GM21786 (cell line): ENCODE measurements at regions not wholly inside any gene's neighbourhood (a gene's known extent, or its start where the extent isn't known, plus 50 kb on each side); places are given as distances from the start of the nearest gene placed in this dataset.
A peak's percentile ranks its signal among the peaks of the same experiment; 100 is the strongest.

Experiments
- ATAC-seq: cut with Tn5 transposase; IDR thresholded peaks from one replicate; pipeline ENCODE4 v1.9.1; 2021; ENCODE audit not compliant: unreplicated experiment

DNA sequence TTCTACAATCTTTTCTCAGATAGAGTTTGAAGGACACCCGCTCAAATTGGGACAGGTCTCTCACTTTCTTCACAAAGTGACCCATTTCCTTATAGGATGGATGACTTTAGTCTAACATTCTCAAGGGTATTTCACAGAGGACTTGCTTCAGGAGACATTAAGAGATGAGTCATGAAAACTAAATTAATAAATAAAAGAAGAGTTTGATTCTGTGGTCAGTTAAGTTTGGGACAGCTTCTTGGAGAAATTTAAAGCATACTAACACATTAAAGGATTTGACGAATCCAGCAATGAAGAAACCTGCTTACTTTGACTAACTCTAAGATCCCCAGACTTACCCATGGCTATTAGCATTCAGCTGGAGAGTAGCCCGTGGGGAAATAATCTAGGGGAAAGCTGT lies 95.6 kb upstream of the RAB3GAP2 start:
- no peak for ATAC-seq

DNA sequence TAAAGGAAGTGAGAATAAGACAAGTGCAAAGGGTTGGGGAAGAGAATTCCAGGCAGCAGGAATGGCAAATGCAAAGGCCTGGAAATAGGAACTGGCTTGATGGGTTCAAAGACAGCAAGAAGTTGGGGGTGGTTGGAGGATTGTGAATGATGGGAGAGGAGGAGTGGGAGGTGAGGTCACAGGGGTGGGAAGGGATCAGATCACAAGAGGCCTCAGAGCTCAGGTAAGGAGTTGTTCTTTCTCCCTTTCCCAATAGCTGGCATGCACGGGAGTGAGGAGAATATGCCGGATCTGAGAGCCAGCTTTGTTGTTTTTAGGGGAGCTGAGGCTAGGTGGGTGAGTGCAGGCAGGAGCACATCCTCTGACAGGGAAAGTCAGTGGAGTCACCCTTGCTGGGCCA lies 94.0 kb upstream of the RAB3GAP2 start:
- ATAC-seq = no peak

DNA sequence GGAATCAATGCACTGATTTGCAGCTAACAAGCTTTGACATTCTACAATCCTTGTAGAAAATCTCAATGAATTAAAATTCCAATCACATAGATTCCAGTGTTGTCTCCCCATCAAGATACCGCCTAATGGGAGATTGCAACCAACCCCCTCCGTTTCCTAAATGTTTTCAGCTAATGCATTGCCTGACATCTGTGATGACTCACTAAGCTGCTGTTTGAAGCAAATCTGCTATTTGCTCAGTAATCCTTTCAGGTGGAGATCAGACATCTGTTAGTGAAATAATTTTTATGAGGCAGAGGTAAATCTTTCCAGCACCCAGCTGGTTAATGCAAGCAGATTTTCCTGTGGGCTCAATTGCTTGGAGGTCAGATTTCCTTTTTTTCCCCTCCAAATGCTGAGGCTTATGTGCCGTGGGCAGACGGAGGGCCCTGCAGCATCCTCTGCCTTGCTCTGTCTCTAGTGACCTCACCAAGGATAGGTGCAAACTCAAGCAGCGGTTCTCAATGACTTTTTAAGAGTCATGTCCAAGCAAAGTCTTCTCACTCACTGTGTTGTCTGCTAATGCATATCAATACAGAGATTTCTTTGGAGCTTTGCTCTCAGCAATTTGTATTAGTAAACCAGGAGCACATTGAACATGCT lies 91.1 kb upstream of the RAB3GAP2 start:
- ATAC-seq = no peak

DNA sequence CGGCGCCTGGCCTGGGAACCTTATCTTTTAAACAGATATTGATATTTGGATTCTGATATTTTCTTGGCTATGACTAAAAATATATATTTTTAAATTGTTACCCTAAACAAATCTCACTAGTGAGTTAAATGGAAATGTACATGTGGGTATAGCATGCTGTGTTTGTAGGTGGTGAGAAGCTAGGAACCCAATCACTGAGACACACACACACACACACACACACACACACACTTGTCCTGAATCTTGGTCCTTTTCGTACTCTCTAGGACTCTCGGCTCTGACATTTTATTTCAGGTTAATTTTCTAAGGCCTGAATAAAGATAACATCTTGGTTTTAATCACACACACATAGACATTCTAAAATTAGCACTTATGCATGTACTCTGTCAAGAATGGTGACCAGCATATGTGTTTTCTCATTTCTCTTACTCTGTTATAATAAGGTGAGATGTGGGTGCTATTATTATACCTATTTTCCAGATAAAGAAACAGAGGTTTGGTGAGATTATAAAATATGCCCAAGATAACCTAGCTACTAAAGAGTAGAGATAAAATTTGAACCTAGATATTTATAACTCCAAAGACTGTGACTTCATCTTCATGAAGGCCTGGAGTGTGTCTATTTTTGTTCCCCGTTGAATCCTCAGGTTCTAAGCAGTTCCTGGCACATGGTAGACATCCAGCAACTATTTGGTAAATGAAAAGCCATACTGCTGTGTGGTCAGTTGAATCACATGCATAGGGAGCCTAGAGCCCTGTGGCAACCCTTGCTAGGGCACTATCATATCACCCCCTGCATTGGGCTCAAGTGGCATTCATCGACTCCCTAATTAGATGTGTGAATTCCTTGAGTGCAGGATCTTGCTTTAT lies 85.0 kb upstream of the RAB3GAP2 start:
- ATAC-seq = no peak

DNA sequence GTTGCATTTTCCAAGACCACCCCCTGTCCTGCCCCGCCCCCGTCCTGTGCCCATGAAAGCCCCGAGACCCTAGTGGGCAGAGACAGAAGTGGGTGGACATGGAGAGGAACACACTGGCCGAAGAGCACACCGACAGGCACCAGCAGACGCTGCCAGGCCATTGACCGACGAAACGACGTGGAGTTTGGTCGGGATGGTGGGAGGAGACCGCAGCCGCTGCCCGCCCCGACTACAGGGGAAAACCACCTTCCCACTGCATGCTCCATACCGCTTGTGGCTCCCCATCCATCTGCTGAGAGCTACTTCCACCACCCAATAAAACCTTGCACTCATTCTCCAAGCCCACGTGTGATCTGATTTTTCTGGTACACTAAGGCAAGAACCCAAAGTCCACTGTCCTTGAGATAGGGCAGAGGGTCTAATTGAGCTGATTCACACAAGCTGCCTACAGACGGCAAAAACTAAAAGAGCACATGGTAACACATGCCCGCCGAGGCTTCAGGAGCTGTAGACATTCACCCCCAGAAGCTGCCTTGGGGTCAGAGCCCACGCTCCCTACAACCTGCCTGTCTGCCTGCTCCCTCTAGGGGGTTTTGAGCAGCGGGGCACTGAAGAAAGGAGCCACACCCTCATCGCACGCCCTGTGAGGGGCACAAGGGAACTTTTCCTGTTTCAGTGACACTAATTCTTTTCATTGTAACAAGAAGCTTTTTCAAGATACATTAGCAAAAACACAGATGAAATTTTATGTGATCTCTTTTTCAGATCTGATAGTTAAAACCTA lies 81.2 kb upstream of the RAB3GAP2 start:
- ATAC-seq = no peak

- no peak for ATAC-seq
Observed at GRCh38 chr1:220348211-220348610, 76.0 kb upstream of the RAB3GAP2 start.

DNA sequence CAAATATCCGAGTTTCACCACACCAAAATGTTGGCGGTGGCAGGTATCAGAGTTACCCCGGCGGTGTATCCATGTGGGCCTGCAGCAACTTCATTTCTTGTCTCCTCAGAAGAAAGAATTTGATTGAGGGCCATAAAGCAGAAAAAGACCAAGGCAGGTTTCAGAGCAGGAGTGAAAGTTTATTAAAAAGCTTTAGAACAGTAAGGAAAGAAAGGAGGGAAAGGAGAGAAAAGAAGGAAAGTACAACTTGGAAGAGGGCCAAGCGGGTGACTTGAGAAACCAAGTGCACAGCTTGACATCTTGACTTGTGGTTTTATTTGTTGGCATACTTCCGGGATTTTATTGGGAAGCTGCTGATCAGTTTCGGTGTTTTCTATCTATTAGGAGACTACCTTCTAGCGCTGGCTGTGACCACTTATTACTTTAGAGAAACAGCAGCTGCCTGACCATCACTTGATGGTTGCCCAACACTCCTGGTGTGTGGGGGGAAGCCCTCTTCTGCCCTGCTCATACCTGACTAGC lies 75.5 kb upstream of the RAB3GAP2 start:
- no peak for ATAC-seq

- peak; percentile 70 for ATAC-seq
Observed at GRCh38 chr1:220344745-220345144, 72.5 kb upstream of the RAB3GAP2 start.

DNA sequence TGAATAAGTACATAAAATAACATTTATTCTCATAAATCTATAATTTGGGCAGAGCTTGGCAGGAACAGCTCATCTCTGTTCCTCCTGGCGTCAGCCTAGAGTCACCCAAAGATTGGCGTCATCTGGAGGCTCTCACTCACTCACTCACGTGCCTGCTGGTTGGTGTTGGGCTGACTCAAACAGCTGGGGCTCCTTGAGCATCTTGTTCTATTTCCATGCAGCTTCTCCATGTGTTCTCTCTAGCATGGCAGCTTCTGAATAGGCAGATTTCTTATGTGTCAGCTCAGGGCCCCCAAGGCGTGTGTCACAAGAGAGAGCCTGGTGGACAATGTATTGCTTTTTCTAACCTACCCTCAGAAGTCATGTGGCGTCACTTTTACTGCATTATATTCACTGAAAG lies 70.6 kb upstream of the RAB3GAP2 start:
- no peak for ATAC-seq

GRCh38 chr1:220341126-220341525 lies 68.9 kb upstream of the RAB3GAP2 start:
- no peak for ATAC-seq

- ATAC-seq = no peak
Observed at GRCh38 chr1:220339581-220339980, 67.3 kb upstream of the RAB3GAP2 start.

DNA sequence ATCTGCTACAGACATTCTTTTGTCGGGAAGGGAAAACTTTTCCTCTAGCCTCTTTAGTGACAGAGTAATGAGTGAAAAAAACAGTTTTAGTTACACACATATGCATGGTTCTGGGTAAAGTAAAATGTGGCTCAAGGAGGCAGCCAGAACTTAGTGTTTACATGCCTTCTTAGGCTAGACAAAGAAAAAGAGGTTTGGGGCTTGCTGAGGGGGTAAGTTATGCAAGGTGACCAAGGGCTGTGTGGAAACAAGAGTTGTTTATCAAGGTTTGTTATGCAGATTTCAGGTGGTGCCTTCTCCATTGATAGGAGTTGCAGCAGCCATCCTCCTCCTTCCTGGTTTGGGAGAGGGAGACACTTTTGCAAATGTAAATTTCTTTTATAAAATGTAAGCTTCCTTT lies 66.5 kb upstream of the RAB3GAP2 start:
- ATAC-seq = no peak

DNA sequence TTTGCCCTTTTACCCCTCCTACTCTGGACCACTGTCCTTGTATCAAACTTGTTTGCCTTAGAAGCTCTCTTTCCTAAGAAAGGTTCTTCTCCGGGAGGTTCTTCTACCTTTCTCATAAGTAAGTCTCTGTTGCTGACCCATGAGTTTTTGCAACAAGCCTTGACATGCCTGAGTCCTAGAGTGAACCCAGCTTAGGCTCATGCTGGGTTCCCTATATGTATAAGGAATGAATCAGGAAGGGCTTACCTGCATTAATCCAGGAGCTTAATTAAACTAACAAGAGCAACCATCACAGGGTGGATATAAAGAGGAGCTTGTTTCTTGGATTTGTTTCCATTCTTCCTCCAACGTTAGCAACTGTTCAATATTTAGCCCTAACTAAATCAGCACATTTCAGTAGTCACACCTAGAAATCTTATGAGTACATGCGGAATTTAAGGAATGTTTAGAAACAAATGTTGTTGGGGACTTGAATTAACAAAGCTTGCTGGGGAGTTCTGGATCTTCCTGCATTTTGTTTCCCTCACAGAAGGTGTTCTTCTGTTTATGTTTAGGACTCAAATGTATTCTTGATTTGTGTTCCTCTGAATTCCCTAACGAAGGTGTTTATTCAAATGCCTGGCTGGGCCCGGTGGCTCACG lies 64.3 kb upstream of the RAB3GAP2 start:
- ATAC-seq = no peak

GRCh38 chr1:220335668-220336067 lies 63.4 kb upstream of the RAB3GAP2 start:
- no peak for ATAC-seq

GRCh38 chr1:220331318-220331717 lies 59.1 kb upstream of the RAB3GAP2 start:
- ATAC-seq = no peak

DNA sequence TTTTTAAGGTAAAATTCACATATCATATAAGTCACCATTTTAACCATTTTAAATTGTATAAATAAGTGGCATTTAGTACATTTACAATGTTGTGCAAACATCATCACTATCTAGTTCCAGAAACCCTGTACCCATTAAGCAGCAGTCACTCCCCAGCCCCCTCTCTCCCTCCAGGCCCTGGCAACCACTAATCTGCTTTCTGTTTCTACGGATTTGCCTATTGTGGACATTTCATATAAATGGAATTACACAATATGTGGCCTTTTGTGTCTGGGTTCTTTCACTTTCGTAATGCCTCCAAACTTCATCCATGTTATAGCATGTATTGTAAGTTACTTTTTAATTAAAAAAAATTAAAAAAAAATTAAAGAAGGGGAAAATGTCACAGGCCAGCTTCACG lies 58.0 kb upstream of the RAB3GAP2 start:
- ATAC-seq = no peak

GRCh38 chr1:220327106-220327505 lies 54.9 kb upstream of the RAB3GAP2 start:
- no peak for ATAC-seq

DNA sequence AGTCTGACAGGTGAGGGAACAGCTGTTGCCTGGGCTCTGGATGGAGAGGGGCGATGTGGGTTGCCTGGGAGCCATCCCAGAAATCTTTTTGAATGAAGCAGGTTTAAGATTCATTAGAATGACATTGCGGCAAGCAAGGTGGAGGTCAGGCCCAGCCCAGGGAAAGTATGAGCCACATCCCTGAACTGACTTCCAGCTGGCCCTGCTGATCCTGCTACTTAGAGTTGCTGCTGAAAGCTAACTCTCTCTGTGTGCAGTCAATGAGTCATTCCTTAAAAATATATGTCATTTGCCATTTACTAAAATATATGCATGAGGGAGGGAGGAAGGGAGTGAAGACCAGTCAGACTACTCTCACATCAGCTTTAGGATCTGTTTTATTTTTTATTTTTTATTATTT lies 54.3 kb upstream of the RAB3GAP2 start:
- ATAC-seq = peak; percentile 49

DNA sequence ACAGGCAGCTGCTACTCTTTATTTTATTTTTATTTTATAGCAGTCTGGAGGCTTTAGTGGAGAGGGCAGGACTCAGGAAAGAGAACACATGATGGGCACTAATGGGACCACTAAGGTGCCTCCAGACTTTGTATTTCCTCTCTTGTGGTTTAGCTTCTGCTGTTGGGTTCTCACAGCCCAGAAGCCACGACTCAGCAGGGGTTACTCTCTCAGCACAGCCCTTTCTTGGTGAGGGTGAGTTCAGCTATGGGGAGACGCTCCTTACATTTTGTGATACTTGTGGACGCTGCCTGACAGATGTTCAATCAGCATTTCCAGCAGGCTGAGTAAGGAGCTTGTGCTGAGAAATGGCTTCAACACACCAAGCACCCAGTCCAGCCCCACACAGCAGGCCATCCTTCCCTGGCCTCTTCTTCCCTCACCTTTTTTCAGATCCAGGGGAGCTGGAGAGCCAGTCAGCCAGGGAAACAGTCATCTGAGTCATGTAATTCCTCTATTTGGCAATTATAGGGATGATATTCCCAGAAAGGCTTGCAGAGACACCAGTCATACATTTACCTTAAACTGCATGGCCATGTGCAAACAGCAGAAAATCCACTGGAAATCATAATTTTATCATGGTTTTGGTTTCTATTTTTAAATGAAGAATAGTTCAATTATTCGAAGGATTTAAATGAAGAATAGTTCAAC lies 53.2 kb upstream of the RAB3GAP2 start:
- no peak for ATAC-seq

- ATAC-seq = no peak
Observed at GRCh38 chr1:220323717-220324116, 51.5 kb upstream of the RAB3GAP2 start.
